ENCODE measurements at regions not wholly inside any gene's neighbourhood (a gene's known extent, or its start where the extent isn't known, plus 50 kb on each side); places are given as distances from the start of the nearest gene placed in this dataset.

GRCh38 chr3:72368331-72368975 lies 479.8 kb downstream of the SHQ1 start:
- TF ChIP-seq CTCF (IDR thresholded peaks at IDR 0.05) (no peak), POLR2A (IDR thresholded peaks at IDR 0.05) (no peak)

Measured in right lobe of liver (tissue), 4 donors.